DOHH2 (cell line): ENCODE measurements at regions not wholly inside any gene's neighbourhood (a gene's known extent, or its start where the extent isn't known, plus 50 kb on each side); places are given as distances from the start of the nearest gene placed in this dataset.

Experiments
- EZH2phosphoT487 ChIP-seq: fragments of 200-600 bp; sonication (generic); IDR thresholded peaks from 2 replicates; pipeline ENCODE4 v1.6.1; 2017; ENCODE audit warnings: borderline replicate concordance, mild to moderate bottlenecking, antibody characterized with exemption, low read length, moderate library complexity, mixed read lengths
- TF ChIP-seq, protein P1 (sequence below): fragments of 200-600 bp; sonication (generic); IDR thresholded peaks from one replicate; pipeline ENCODE4 v1.5.1; 2014; ENCODE audit warnings: antibody characterized with exemption, mild to moderate bottlenecking, low read depth, low read length; ENCODE audit not compliant: poor library complexity, severe bottlenecking

DNA sequence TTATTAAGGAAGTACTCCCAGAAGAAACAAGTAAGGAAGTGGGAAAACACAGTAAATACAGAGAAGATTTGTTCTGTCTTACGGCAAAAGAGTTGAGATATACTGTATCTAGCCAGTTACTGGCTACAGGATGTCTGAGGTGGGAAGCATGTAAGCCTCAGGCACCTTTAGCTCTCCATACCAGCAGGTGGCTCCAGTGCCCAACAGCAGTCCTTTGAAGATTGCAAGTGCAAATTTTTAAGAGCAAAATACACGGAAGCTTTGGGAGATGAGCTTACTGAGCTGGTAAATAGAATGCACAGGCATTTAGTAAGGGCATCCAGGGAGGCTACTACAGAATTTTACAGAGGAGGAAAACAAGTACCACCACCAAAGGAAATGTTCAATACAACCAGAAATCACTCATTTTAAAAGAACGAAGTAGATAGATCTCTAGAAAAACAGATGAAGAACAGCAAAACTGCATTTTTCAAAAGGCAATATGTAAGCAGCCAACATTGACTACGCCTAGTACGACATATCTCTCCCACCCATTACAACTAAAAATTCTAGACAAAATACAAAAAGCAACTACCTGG, 57.9 kb upstream of the VSTM2B start:
- TF ChIP-seq, protein P1, sequence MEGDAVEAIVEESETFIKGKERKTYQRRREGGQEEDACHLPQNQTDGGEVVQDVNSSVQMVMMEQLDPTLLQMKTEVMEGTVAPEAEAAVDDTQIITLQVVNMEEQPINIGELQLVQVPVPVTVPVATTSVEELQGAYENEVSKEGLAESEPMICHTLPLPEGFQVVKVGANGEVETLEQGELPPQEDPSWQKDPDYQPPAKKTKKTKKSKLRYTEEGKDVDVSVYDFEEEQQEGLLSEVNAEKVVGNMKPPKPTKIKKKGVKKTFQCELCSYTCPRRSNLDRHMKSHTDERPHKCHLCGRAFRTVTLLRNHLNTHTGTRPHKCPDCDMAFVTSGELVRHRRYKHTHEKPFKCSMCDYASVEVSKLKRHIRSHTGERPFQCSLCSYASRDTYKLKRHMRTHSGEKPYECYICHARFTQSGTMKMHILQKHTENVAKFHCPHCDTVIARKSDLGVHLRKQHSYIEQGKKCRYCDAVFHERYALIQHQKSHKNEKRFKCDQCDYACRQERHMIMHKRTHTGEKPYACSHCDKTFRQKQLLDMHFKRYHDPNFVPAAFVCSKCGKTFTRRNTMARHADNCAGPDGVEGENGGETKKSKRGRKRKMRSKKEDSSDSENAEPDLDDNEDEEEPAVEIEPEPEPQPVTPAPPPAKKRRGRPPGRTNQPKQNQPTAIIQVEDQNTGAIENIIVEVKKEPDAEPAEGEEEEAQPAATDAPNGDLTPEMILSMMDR, result peak; percentile 46
- TF ChIP-seq EZH2phosphoT487, result no peak
